ENCODE measurements at regions not wholly inside any gene's neighbourhood (a gene's known extent, or its start where the extent isn't known, plus 50 kb on each side); places are given as distances from the start of the nearest gene placed in this dataset.
"Not testable (repeated sequence)": the region's sequence is repeated elsewhere in the genome, so short reads cannot be mapped to it uniquely, and the experiment has no call there.

GRCh38 chr14:54010981-54011380 is 54.4 kb upstream of the BMP4 start:
- no peak overlapping the region for H3K9ac ChIP-seq (ENCODE audit: low read length in 5 of 5)
- H3K27me3 ChIP-seq (ENCODE audit: control insufficient read depth in 5 of 5, insufficient read depth in 4 of 5, low read length in 5 of 5), result peaks cover 0 to 4% (median 0%) of the 10 kb centered on the region in 5 donors
- H3K4me3 ChIP-seq (ENCODE audit: low read depth in 1 of 5, low read length in 5 of 5), result no peak overlapping the region
- no peak overlapping the region for H3K27ac ChIP-seq (ENCODE audit: low read depth, low read length)
- no peaks in the 10 kb centered on the region for H3K36me3 ChIP-seq (ENCODE audit: control insufficient read depth in 5 of 5, insufficient read depth in 5 of 5, low read length in 5 of 5)
- H3K4me1 ChIP-seq (ENCODE audit: control insufficient read depth in 5 of 5, insufficient read depth in 5 of 5, low read length in 5 of 5), result no peaks in the 10 kb centered on the region
- peaks cover 0 to 3% (median 0%) of the 10 kb centered on the region in 5 donors for H3K9me3 ChIP-seq (ENCODE audit: control insufficient read depth in 5 of 5, low read length in 5 of 5)

GRCh38 chr14:54023027-54023426 is 66.4 kb upstream of the BMP4 start:
- H3K36me3 ChIP-seq (ENCODE audit: control insufficient read depth in 5 of 5, insufficient read depth in 5 of 5, low read length in 5 of 5), result no peaks in the 10 kb centered on the region
- no peak overlapping the region for H3K27ac ChIP-seq (ENCODE audit: low read depth, low read length)
- H3K4me1 ChIP-seq (ENCODE audit: control insufficient read depth in 5 of 5, insufficient read depth in 5 of 5, low read length in 5 of 5), result peaks cover 0 to 3% (median 0%) of the 10 kb centered on the region in 5 donors
- no peak overlapping the region for H3K4me3 ChIP-seq (ENCODE audit: low read depth in 1 of 5, low read length in 5 of 5)
- H3K9ac ChIP-seq (ENCODE audit: low read length in 5 of 5), result no peak overlapping the region
- peaks cover 0 to 4% (median 0%) of the 10 kb centered on the region in 5 donors for H3K9me3 ChIP-seq (ENCODE audit: control insufficient read depth in 5 of 5, low read length in 5 of 5)
- H3K27me3 ChIP-seq (ENCODE audit: control insufficient read depth in 5 of 5, insufficient read depth in 4 of 5, low read length in 5 of 5), result no peaks in the 10 kb centered on the region

GRCh38 chr14:54025661-54026060 is 69.0 kb upstream of the BMP4 start:
- Histone ChIP-seq H3K27me3 (ENCODE audit: control insufficient read depth in 5 of 5, insufficient read depth in 4 of 5, low read length in 5 of 5) (no peaks in the 10 kb centered on the region), H3K4me1 (ENCODE audit: control insufficient read depth in 5 of 5, insufficient read depth in 5 of 5, low read length in 5 of 5) (peaks cover 0 to 3% (median 0%) of the 10 kb centered on the region in 5 donors), H3K9me3 (ENCODE audit: control insufficient read depth in 5 of 5, low read length in 5 of 5) (peaks cover 0 to 4% (median 0%) of the 10 kb centered on the region in 5 donors), H3K9ac (ENCODE audit: low read length in 5 of 5) (no peak overlapping the region), H3K27ac (ENCODE audit: low read depth, low read length) (no peak overlapping the region), H3K4me3 (ENCODE audit: low read depth in 1 of 5, low read length in 5 of 5) (no peak overlapping the region), H3K36me3 (ENCODE audit: control insufficient read depth in 5 of 5, insufficient read depth in 5 of 5, low read length in 5 of 5) (no peaks in the 10 kb centered on the region)

GRCh38 chr14:54026671-54027070 is 70.0 kb upstream of the BMP4 start:
- H3K4me3 ChIP-seq (ENCODE audit: low read depth in 1 of 5, low read length in 5 of 5), result no peak overlapping the region
- no peak overlapping the region for H3K9ac ChIP-seq (ENCODE audit: low read length in 5 of 5)
- H3K27ac ChIP-seq (ENCODE audit: low read depth, low read length), result no peak overlapping the region
- H3K4me1 ChIP-seq (ENCODE audit: control insufficient read depth in 5 of 5, insufficient read depth in 5 of 5, low read length in 5 of 5), result peaks cover 0 to 3% (median 0%) of the 10 kb centered on the region in 5 donors
- no peaks in the 10 kb centered on the region for H3K36me3 ChIP-seq (ENCODE audit: control insufficient read depth in 5 of 5, insufficient read depth in 5 of 5, low read length in 5 of 5)
- H3K9me3 ChIP-seq (ENCODE audit: control insufficient read depth in 5 of 5, low read length in 5 of 5), result peaks cover 0 to 4% (median 0%) of the 10 kb centered on the region in 5 donors
- no peaks in the 10 kb centered on the region for H3K27me3 ChIP-seq (ENCODE audit: control insufficient read depth in 5 of 5, insufficient read depth in 4 of 5, low read length in 5 of 5)

- H3K4me3 ChIP-seq (ENCODE audit: low read depth in 1 of 5, low read length in 5 of 5); H3K27me3 ChIP-seq (ENCODE audit: control insufficient read depth in 5 of 5, insufficient read depth in 4 of 5, low read length in 5 of 5); H3K4me1 ChIP-seq (ENCODE audit: control insufficient read depth in 5 of 5, insufficient read depth in 5 of 5, low read length in 5 of 5); H3K9ac ChIP-seq (ENCODE audit: low read length in 5 of 5); H3K27ac ChIP-seq (ENCODE audit: low read depth, low read length); H3K36me3 ChIP-seq (ENCODE audit: control insufficient read depth in 5 of 5, insufficient read depth in 5 of 5, low read length in 5 of 5): not testable (repeated sequence)
- peaks cover 3 to 13% (median 11%) of the 10 kb centered on the region in 5 donors for H3K9me3 ChIP-seq (ENCODE audit: control insufficient read depth in 5 of 5, low read length in 5 of 5)
Observed at GRCh38 chr14:54030996-54031395, 74.4 kb upstream of the BMP4 start.

GRCh38 chr14:54033285-54033684 is 76.7 kb upstream of the BMP4 start:
- H3K4me3 ChIP-seq (ENCODE audit: low read depth in 1 of 5, low read length in 5 of 5); H3K36me3 ChIP-seq (ENCODE audit: control insufficient read depth in 5 of 5, insufficient read depth in 5 of 5, low read length in 5 of 5); H3K27me3 ChIP-seq (ENCODE audit: control insufficient read depth in 5 of 5, insufficient read depth in 4 of 5, low read length in 5 of 5); H3K27ac ChIP-seq (ENCODE audit: low read depth, low read length); H3K9ac ChIP-seq (ENCODE audit: low read length in 5 of 5); H3K4me1 ChIP-seq (ENCODE audit: control insufficient read depth in 5 of 5, insufficient read depth in 5 of 5, low read length in 5 of 5): not testable (repeated sequence)
- H3K9me3 ChIP-seq (ENCODE audit: control insufficient read depth in 5 of 5, low read length in 5 of 5), result peaks cover 3 to 15% (median 12%) of the 10 kb centered on the region in 5 donors

- peaks cover 3 to 15% (median 8%) of the 10 kb centered on the region in 5 donors for H3K9me3 ChIP-seq (ENCODE audit: control insufficient read depth in 5 of 5, low read length in 5 of 5)
- peaks cover 0 to 3% (median 0%) of the 10 kb centered on the region in 5 donors for H3K27me3 ChIP-seq (ENCODE audit: control insufficient read depth in 5 of 5, insufficient read depth in 4 of 5, low read length in 5 of 5)
- H3K36me3 ChIP-seq (ENCODE audit: control insufficient read depth in 5 of 5, insufficient read depth in 5 of 5, low read length in 5 of 5), result no peaks in the 10 kb centered on the region
- no peak overlapping the region for H3K9ac ChIP-seq (ENCODE audit: low read length in 5 of 5)
- no peaks in the 10 kb centered on the region for H3K4me1 ChIP-seq (ENCODE audit: control insufficient read depth in 5 of 5, insufficient read depth in 5 of 5, low read length in 5 of 5)
- no peak overlapping the region for H3K27ac ChIP-seq (ENCODE audit: low read depth, low read length)
- no peak overlapping the region for H3K4me3 ChIP-seq (ENCODE audit: low read depth in 1 of 5, low read length in 5 of 5)
Observed at GRCh38 chr14:54038724-54039123, 82.1 kb upstream of the BMP4 start.

GRCh38 chr14:54039311-54039710 is 82.7 kb upstream of the BMP4 start:
- Histone ChIP-seq H3K9ac (ENCODE audit: low read length in 5 of 5) (no peak overlapping the region), H3K27ac (ENCODE audit: low read depth, low read length) (no peak overlapping the region), H3K4me3 (ENCODE audit: low read depth in 1 of 5, low read length in 5 of 5) (no peak overlapping the region), H3K36me3 (ENCODE audit: control insufficient read depth in 5 of 5, insufficient read depth in 5 of 5, low read length in 5 of 5) (no peaks in the 10 kb centered on the region), H3K27me3 (ENCODE audit: control insufficient read depth in 5 of 5, insufficient read depth in 4 of 5, low read length in 5 of 5) (peaks cover 0 to 3% (median 0%) of the 10 kb centered on the region in 5 donors), H3K9me3 (ENCODE audit: control insufficient read depth in 5 of 5, low read length in 5 of 5) (peaks cover 3 to 15% (median 8%) of the 10 kb centered on the region in 5 donors), H3K4me1 (ENCODE audit: control insufficient read depth in 5 of 5, insufficient read depth in 5 of 5, low read length in 5 of 5) (no peaks in the 10 kb centered on the region)

- peaks cover 0 to 3% (median 0%) of the 10 kb centered on the region in 5 donors for H3K27me3 ChIP-seq (ENCODE audit: control insufficient read depth in 5 of 5, insufficient read depth in 4 of 5, low read length in 5 of 5)
- peaks cover 0 to 3% (median under 1%) of the 10 kb centered on the region in 5 donors for H3K9me3 ChIP-seq (ENCODE audit: control insufficient read depth in 5 of 5, low read length in 5 of 5)
- H3K4me3 ChIP-seq (ENCODE audit: low read depth in 1 of 5, low read length in 5 of 5), result no peak overlapping the region
- no peaks in the 10 kb centered on the region for H3K36me3 ChIP-seq (ENCODE audit: control insufficient read depth in 5 of 5, insufficient read depth in 5 of 5, low read length in 5 of 5)
- H3K27ac ChIP-seq (ENCODE audit: low read depth, low read length), result no peak overlapping the region
- no peak overlapping the region for H3K9ac ChIP-seq (ENCODE audit: low read length in 5 of 5)
- no peaks in the 10 kb centered on the region for H3K4me1 ChIP-seq (ENCODE audit: control insufficient read depth in 5 of 5, insufficient read depth in 5 of 5, low read length in 5 of 5)
Observed at GRCh38 chr14:54040846-54041245, 84.2 kb upstream of the BMP4 start.

- Histone ChIP-seq H3K27me3 (ENCODE audit: control insufficient read depth in 5 of 5, insufficient read depth in 4 of 5, low read length in 5 of 5) (peaks cover 0 to 3% (median 0%) of the 10 kb centered on the region in 5 donors), H3K36me3 (ENCODE audit: control insufficient read depth in 5 of 5, insufficient read depth in 5 of 5, low read length in 5 of 5) (no peaks in the 10 kb centered on the region), H3K9me3 (ENCODE audit: control insufficient read depth in 5 of 5, low read length in 5 of 5) (no peaks in the 10 kb centered on the region), H3K9ac (ENCODE audit: low read length in 5 of 5) (no peak overlapping the region), H3K27ac (ENCODE audit: low read depth, low read length) (no peak overlapping the region), H3K4me1 (ENCODE audit: control insufficient read depth in 5 of 5, insufficient read depth in 5 of 5, low read length in 5 of 5) (no peaks in the 10 kb centered on the region), H3K4me3 (ENCODE audit: low read depth in 1 of 5, low read length in 5 of 5) (no peak overlapping the region)
Observed at GRCh38 chr14:54046250-54046649, 89.6 kb upstream of the BMP4 start.
